ENCODE measurements at regions not wholly inside any gene's neighbourhood (a gene's known extent, or its start where the extent isn't known, plus 50 kb on each side); places are given as distances from the start of the nearest gene placed in this dataset.

DNA sequence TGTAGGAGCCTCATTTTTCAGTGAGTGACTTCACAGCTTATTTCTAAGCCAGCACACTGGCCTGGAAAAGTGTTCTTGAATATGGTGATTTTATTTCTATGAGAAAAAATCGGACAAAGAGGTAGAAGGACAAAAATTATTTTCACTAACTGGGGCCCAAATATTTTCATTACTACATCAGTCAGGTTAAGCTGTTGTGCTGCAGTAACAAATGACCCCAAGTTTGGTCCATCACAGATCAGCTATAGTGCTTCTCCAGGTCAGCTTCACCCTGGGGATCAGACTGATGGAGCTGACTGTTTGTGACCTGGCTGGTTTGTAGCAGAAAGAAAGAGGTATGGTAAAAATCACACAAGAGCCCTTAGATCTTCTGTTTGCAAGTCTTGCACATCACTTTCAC lies 97.9 kb upstream of the STT3B start:
- no peaks in the 10 kb centered on the region for H3K9me3 ChIP-seq (replicated peaks; ENCODE audit: control insufficient read depth, insufficient read depth, low read length)
- no peaks in the 10 kb centered on the region for H4K20me1 ChIP-seq (replicated peaks; ENCODE audit: control insufficient read depth, extremely low read depth, insufficient read depth, low read length)
- no peaks in the 10 kb centered on the region for H3K9me1 ChIP-seq (replicated peaks; ENCODE audit: control insufficient read depth, extremely low read depth, insufficient read depth, low read length)
- TF ChIP-seq, protein P1, sequence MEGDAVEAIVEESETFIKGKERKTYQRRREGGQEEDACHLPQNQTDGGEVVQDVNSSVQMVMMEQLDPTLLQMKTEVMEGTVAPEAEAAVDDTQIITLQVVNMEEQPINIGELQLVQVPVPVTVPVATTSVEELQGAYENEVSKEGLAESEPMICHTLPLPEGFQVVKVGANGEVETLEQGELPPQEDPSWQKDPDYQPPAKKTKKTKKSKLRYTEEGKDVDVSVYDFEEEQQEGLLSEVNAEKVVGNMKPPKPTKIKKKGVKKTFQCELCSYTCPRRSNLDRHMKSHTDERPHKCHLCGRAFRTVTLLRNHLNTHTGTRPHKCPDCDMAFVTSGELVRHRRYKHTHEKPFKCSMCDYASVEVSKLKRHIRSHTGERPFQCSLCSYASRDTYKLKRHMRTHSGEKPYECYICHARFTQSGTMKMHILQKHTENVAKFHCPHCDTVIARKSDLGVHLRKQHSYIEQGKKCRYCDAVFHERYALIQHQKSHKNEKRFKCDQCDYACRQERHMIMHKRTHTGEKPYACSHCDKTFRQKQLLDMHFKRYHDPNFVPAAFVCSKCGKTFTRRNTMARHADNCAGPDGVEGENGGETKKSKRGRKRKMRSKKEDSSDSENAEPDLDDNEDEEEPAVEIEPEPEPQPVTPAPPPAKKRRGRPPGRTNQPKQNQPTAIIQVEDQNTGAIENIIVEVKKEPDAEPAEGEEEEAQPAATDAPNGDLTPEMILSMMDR (IDR thresholded peaks at IDR 0.05; ENCODE audit: extremely low read depth in 1 of 2, insufficient read depth in 1 of 2, low read depth in 1 of 2, low read length in 2 of 2): no peak
- TF ChIP-seq MYC (IDR thresholded peaks at IDR 0.05; ENCODE audit: low read depth, low read length) (no peak), FOS (IDR thresholded peaks at IDR 0.05; ENCODE audit: borderline replicate concordance, insufficient read depth, low read length) (no peak), JUN (IDR thresholded peaks at IDR 0.05; ENCODE audit: borderline replicate concordance, insufficient read depth, insufficient read length, low read depth) (no peak), GATA2 (IDR thresholded peaks at IDR 0.05; ENCODE audit: insufficient read depth, insufficient read length, low read depth, low read length) (no peak), EZH2 (IDR thresholded peaks at IDR 0.05; ENCODE audit: borderline replicate concordance, low read depth, low read length, severe bottlenecking) (no peak), POLR2AphosphoS5 (IDR thresholded peaks at IDR 0.05; ENCODE audit: insufficient read depth, low read depth, low read length) (no peak), POLR2A (IDR thresholded peaks at IDR 0.05; ENCODE audit: low read depth, low read length) (no peak)
- TF ChIP-seq, protein P2, sequence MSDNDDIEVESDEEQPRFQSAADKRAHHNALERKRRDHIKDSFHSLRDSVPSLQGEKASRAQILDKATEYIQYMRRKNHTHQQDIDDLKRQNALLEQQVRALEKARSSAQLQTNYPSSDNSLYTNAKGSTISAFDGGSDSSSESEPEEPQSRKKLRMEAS (IDR thresholded peaks at IDR 0.05; ENCODE audit: insufficient read depth, insufficient read length): no peak
- intact Hi-C loops (cut with micrococcal nuclease): no loop called here
- no peak overlapping the region for H3K4me3 ChIP-seq (replicated peaks in 1 of 3; ENCODE audit: insufficient read depth in 1 of 3, low read depth in 1 of 3, low read length in 3 of 3)
- ChIA-PET POLR2A (no interaction called here), CTCF (no interaction called here)
- no TSS peak for BruUV-seq (replicated peaks)
- no peak overlapping the region for H2AFZ ChIP-seq (ENCODE audit: low read depth, low read length)
- H3K27me3 ChIP-seq (ENCODE audit: control insufficient read depth in 2 of 2, insufficient read depth in 2 of 2, low read length in 2 of 2): peaks cover 4 to 15% of the 10 kb centered on the region in 2 experiments
- H3K36me3 ChIP-seq (ENCODE audit: control insufficient read depth in 2 of 2, extremely low read depth in 1 of 2, insufficient read depth in 2 of 2, low read length in 2 of 2): no peaks in the 10 kb centered on the region
- H3K4me2 ChIP-seq (ENCODE audit: insufficient read depth, low read length): no peak overlapping the region
- no peak overlapping the region for H3K27ac ChIP-seq (ENCODE audit: insufficient read depth, low read depth, low read length)
- H3K9ac ChIP-seq (replicated peaks; ENCODE audit: extremely low read depth, insufficient read depth, low read length): no peak overlapping the region
- FAIRE-seq: no peak
- no peaks in the 10 kb centered on the region for H3K4me1 ChIP-seq (ENCODE audit: control insufficient read depth, extremely low read depth, insufficient read depth, low read length)
- dilution Hi-C loops (cut with MboI; ENCODE audit: extremely low pct_ligation_motif_present, low sequenced_read_pairs): no loop called here
- no peak for DNase-seq (ENCODE audit: low read depth, low spot score)
- no peaks in the 10 kb centered on the region for H3K79me2 ChIP-seq (ENCODE audit: control insufficient read depth, insufficient read depth, low read length)

Data from endothelial cell of umbilical vein (primary cell).